Upper lobe of left lung (tissue), 6 donors: ENCODE measurements at regions not wholly inside any gene's neighbourhood (a gene's known extent, or its start where the extent isn't known, plus 50 kb on each side); places are given as distances from the start of the nearest gene placed in this dataset.

Experiments used
- ATAC-seq, 2 donors: fragments of 200-7000 bp; cut with Tn5 transposase; one replicate each; pipeline ENCODE4 v1.9.1; 2022; ENCODE audit warnings: mild to moderate bottlenecking in 2 of 2, moderate library complexity in 2 of 2; ENCODE audit not compliant: low FRiP score in 2 of 2
- DNase-seq, 2 donors: peaks; one replicate each; pipeline ENCODE4 v3.0.0-alpha.2; 2019 to 2020
- H3K27ac ChIP-seq, 4 donors: fragments of 200-600 bp; sonication (generic); one replicate each; pipeline ENCODE4 v1.5.1; 2016 to 2019
- H3K27me3 ChIP-seq, 4 donors: fragments of 200-600 bp; sonication (generic); one replicate each; pipeline ENCODE4 v1.5.1; 2017 to 2019
- H3K36me3 ChIP-seq, 4 donors: fragments of 200-600 bp; sonication (generic); one replicate each; pipeline ENCODE4 v1.5.1; 2016 to 2019
- H3K4me1 ChIP-seq, 4 donors: fragments of 200-600 bp; sonication (generic); one replicate each; pipeline ENCODE4 v1.5.1; 2018 to 2019
- H3K4me3 ChIP-seq, 4 donors: fragments of 200-600 bp; sonication (generic); one replicate each; pipeline ENCODE4 v1.5.1; 2017 to 2019; ENCODE audit warnings: mild to moderate bottlenecking in 2 of 4, moderate library complexity in 1 of 4
- H3K9me3 ChIP-seq, 4 donors: fragments of 200-600 bp; sonication (generic); one replicate each; pipeline ENCODE4 v1.5.1; 2018 to 2019
- CTCF ChIP-seq, 6 experiments: fragments of 450-650 bp in 4 of 6; fragments of 200-600 bp in 2 of 6; sonication (generic) in 2 of 6; IDR thresholded peaks; one replicate each; pipeline ENCODE4 v1.5.1; 2016 to 2019; ENCODE audit warnings: antibody characterized with exemption in 6 of 6
- EP300 ChIP-seq, 4 donors: sonication (generic); formaldehyde crosslinking; IDR thresholded peaks; one replicate each; pipeline ENCODE4 v1.5.1; 2017; ENCODE audit warnings: antibody characterized with exemption in 4 of 4, control low read depth in 2 of 4
- POLR2A ChIP-seq, 4 donors: fragments of 450-650 bp; IDR thresholded peaks; one replicate each; pipeline ENCODE4 v1.5.1; 2016 to 2017; ENCODE audit warnings: antibody characterized with exemption in 4 of 4, mild to moderate bottlenecking in 2 of 4
- POLR2AphosphoS5 ChIP-seq, 2 donors: sonication (generic); formaldehyde crosslinking; IDR thresholded peaks; one replicate each; pipeline ENCODE4 v1.5.1; 2017; ENCODE audit warnings: antibody characterized with exemption in 2 of 2
- WGBS, 2 donors: methylation state at CpG; one replicate each; pipeline ENCODE4 v1.1.5; 2017 to 2018; 5-methylcytosine and 5-hydroxymethylcytosine counted together
- donor health status: DM: no; HTN: no; CAD: no; lungs with moderate emphysema.
- donor health status: DM: no; HTN: yes; CAD: no; lungs with severe emphysema.

- Histone ChIP-seq H3K36me3 (no peaks in the 10 kb centered on the region), H3K27ac (no peak overlapping the region), H3K4me1 (peaks cover 3 to 36% (median 8%) of the 10 kb centered on the region in 4 donors), H3K9me3 (no peaks in the 10 kb centered on the region), H3K4me3 (peak overlapping the region in 1 of 4 donors; percentile 41), H3K27me3 (no peaks in the 10 kb centered on the region)
- no peak for DNase-seq
- TF ChIP-seq POLR2A (IDR thresholded peaks at IDR 0.05) (no peak), POLR2AphosphoS5 (IDR thresholded peaks at IDR 0.05) (no peak), EP300 (IDR thresholded peaks at IDR 0.05) (no peak), CTCF (IDR thresholded peaks at IDR 0.05) (no peak)
- WGBS, 2 donors, result 61 to 67% methylated on average over 13 of the region's 13 CpGs
- no peak for ATAC-seq
These were observed 68.6 kb upstream of the MRTFB start for GRCh38 chr16:14002416-14002990.

- WGBS, 2 donors, result 2 to 9% methylated on average over 15 of the region's 15 CpGs
- H3K36me3 ChIP-seq, result no peaks in the 10 kb centered on the region
- H3K4me1 ChIP-seq, result peaks cover 3 to 31% (median 8%) of the 10 kb centered on the region in 4 donors
- no peaks in the 10 kb centered on the region for H3K27me3 ChIP-seq
- ATAC-seq, result peak; percentile 55 to 88
- H3K9me3 ChIP-seq, result no peaks in the 10 kb centered on the region
- H3K4me3 ChIP-seq, result peak overlapping the region in 3 of 4 donors; percentile 22 to 41 (median 32)
- DNase-seq, result peak in 1 of 2 donors; percentile 63
- H3K27ac ChIP-seq, result peak overlapping the region in 1 of 4 donors; percentile 12
- TF ChIP-seq CTCF (IDR thresholded peaks at IDR 0.05) (peak in 3 of 6 experiments; percentile 31 to 46 (median 36)), POLR2A (IDR thresholded peaks at IDR 0.05) (no peak), EP300 (IDR thresholded peaks at IDR 0.05) (no peak), POLR2AphosphoS5 (IDR thresholded peaks at IDR 0.05) (peak in 1 of 2 donors; percentile 33)
These were observed 68.0 kb upstream of the MRTFB start for GRCh38 chr16:14003074-14003570.

- TF ChIP-seq POLR2AphosphoS5 (IDR thresholded peaks at IDR 0.05), result no peak
- TF ChIP-seq EP300 (IDR thresholded peaks at IDR 0.05), result no peak
- no peak for TF ChIP-seq POLR2A (IDR thresholded peaks at IDR 0.05)
- no peak for TF ChIP-seq CTCF (IDR thresholded peaks at IDR 0.05)
- 85 to 90% methylated on average over 13 of the region's 13 CpGs for WGBS, 2 donors
- Histone ChIP-seq H3K9me3 (no peaks in the 10 kb centered on the region), H3K27ac (peak overlapping the region in 2 of 4 donors; percentile 21 to 35), H3K27me3 (no peaks in the 10 kb centered on the region), H3K4me1 (peaks cover 3 to 27% (median 7%) of the 10 kb centered on the region in 4 donors), H3K4me3 (no peak overlapping the region), H3K36me3 (no peaks in the 10 kb centered on the region)
- ATAC-seq (peak in 1 of 2 donors; percentile 19), DNase-seq (peak in 1 of 2 donors; percentile 4)
These were observed 66.9 kb upstream of the MRTFB start for GRCh38 chr16:14004031-14004728.

- Histone ChIP-seq H3K36me3 (no peaks in the 10 kb centered on the region), H3K27ac (peak overlapping the region in 2 of 4 donors; percentile 21 to 35), H3K4me1 (peaks cover under 1 to 22% (median 2%) of the 10 kb centered on the region in 4 donors), H3K9me3 (no peaks in the 10 kb centered on the region), H3K4me3 (no peak overlapping the region), H3K27me3 (no peaks in the 10 kb centered on the region)
- TF ChIP-seq POLR2AphosphoS5 (IDR thresholded peaks at IDR 0.05) (no peak), EP300 (IDR thresholded peaks at IDR 0.05) (no peak), POLR2A (IDR thresholded peaks at IDR 0.05) (no peak), CTCF (IDR thresholded peaks at IDR 0.05) (no peak)
- WGBS, 2 donors, result 58 to 60% methylated on average over 1 to 2 of the region's 2 CpGs
- no peak for DNase-seq
- ATAC-seq, result no peak
These were observed 66.3 kb upstream of the MRTFB start for GRCh38 chr16:14004729-14005315.
